Epithelial cell of proximal tubule (primary cell): ENCODE measurements at regions not wholly inside any gene's neighbourhood (a gene's known extent, or its start where the extent isn't known, plus 50 kb on each side); places are given as distances from the start of the nearest gene placed in this dataset.

ENCODE experiments used
- DNase-seq: peaks from one replicate; pipeline ENCODE4 v3.0.0-alpha.2; 2011; ENCODE audit warnings: low read depth
- H3K4me3 ChIP-seq: 2 replicates; pipeline ENCODE4 v1.5.1; 2011; ENCODE audit warnings: low read depth, mild to moderate bottlenecking, low read length
- CTCF ChIP-seq: conservative IDR thresholded peaks from 2 replicates; pipeline ENCODE4 v1.5.1; 2012; ENCODE audit warnings: low read depth, mild to moderate bottlenecking, low read length

GRCh38 chr5:67407979-67408378, 211.4 kb upstream of the CD180 start:
- TF ChIP-seq CTCF, result no peak
- no peak overlapping the region for H3K4me3 ChIP-seq
- no peak for DNase-seq

GRCh38 chr5:67405755-67406154, 209.2 kb upstream of the CD180 start:
- H3K4me3 ChIP-seq, result no peak overlapping the region
- TF ChIP-seq CTCF, result no peak
- DNase-seq, result no peak

GRCh38 chr5:67405101-67405364, 208.4 kb upstream of the CD180 start:
- H3K4me3 ChIP-seq, result no peak overlapping the region
- no peak for TF ChIP-seq CTCF
- no peak for DNase-seq

GRCh38 chr5:67404256-67405100, 207.9 kb upstream of the CD180 start:
- DNase-seq, result no peak
- H3K4me3 ChIP-seq, result no peak overlapping the region
- TF ChIP-seq CTCF, result no peak

GRCh38 chr5:67402526-67402925, 205.9 kb upstream of the CD180 start:
- no peak for DNase-seq
- no peak for TF ChIP-seq CTCF
- no peak overlapping the region for H3K4me3 ChIP-seq

- H3K4me3 ChIP-seq, result no peak overlapping the region
- TF ChIP-seq CTCF, result no peak
- no peak for DNase-seq
Measured at GRCh38 chr5:67401172-67401571, 204.6 kb upstream of the CD180 start.

GRCh38 chr5:67400752-67401151, 204.2 kb upstream of the CD180 start:
- no peak for DNase-seq
- no peak for TF ChIP-seq CTCF
- no peak overlapping the region for H3K4me3 ChIP-seq
